Activated CD8-positive, alpha-beta T cell treated with anti-CD3 and anti-CD28 coated beads for 36 hours (primary cell): ENCODE measurements at regions not wholly inside any gene's neighbourhood (a gene's known extent, or its start where the extent isn't known, plus 50 kb on each side); places are given as distances from the start of the nearest gene placed in this dataset.
A peak's percentile ranks its signal among the peaks of the same experiment; 100 is the strongest.

Experiments
- ATAC-seq: fragments of 200-7000 bp; cut with Tn5 transposase; one replicate; pipeline ENCODE4 v1.10.0; 2021; ENCODE audit warnings: mild to moderate bottlenecking, moderate library complexity
- CTCF ChIA-PET: fragments of 350-600 bp; sonication (Branson Sonifier 250); formaldehyde crosslinking; loops from one replicate; lab custom pipeline; 2021; ENCODE audit warnings: antibody characterized with exemption; lab: Charles Lee
- POLR2A ChIA-PET: fragments of 350-600 bp; sonication (Branson Sonifier 250); formaldehyde crosslinking; loops from one replicate; lab custom pipeline; 2021; ENCODE audit warnings: antibody characterized with exemption; lab: Charles Lee
- DNase-seq: peaks from one replicate; pipeline ENCODE4 v3.0.0-alpha.2; 2020
- H3K27ac Mint-ChIP-seq: one replicate; pipeline ENCODE4 v1.8.0; 2021; ENCODE audit warnings: mild to moderate bottlenecking, mixed read lengths
- H3K27me3 Mint-ChIP-seq: one replicate; pipeline ENCODE4 v1.8.0; 2021; ENCODE audit warnings: mixed read lengths
- H3K36me3 Mint-ChIP-seq: one replicate; pipeline ENCODE4 v1.8.0; 2021; ENCODE audit warnings: low read depth, mixed read lengths
- H3K4me1 Mint-ChIP-seq: one replicate; pipeline ENCODE4 v1.8.0; 2021; ENCODE audit warnings: low read depth, mixed read lengths
- H3K4me3 Mint-ChIP-seq: one replicate; pipeline ENCODE4 v1.8.0; 2021; ENCODE audit warnings: mild to moderate bottlenecking, moderate library complexity, mixed read lengths
- H3K9me3 Mint-ChIP-seq: one replicate; pipeline ENCODE4 v1.8.0; 2021; ENCODE audit warnings: mixed read lengths
- CTCF ChIP-seq: fragments of 200-600 bp; IDR thresholded peaks from one replicate; pipeline ENCODE4 v1.8.0; 2022; ENCODE audit warnings: antibody characterized with exemption, mild to moderate bottlenecking
- intact Hi-C: fragments of 100-400 bp; cut with micrococcal nuclease; formaldehyde crosslinking; loops from one replicate; pipeline ENCODE4 v1.10.0; 2022

- Mint-ChIP-seq H3K27me3 (no peaks in the 10 kb centered on the region), H3K27ac (no peak overlapping the region), H3K4me3 (no peak overlapping the region), H3K36me3 (no peaks in the 10 kb centered on the region), H3K9me3 (no peaks in the 10 kb centered on the region), H3K4me1 (peaks cover 17% of the 10 kb centered on the region)
- DNase-seq (no peak), ATAC-seq (no peak)
- CTCF ChIA-PET: no interaction called here
- TF ChIP-seq CTCF: no peak
- intact Hi-C loops: no loop called here
- POLR2A ChIA-PET: no interaction called here
Observed at GRCh38 chrX:9357518-9358114, 107.2 kb upstream of the TBL1X start.

- no peak overlapping the region for H3K4me3 Mint-ChIP-seq
- CTCF ChIA-PET: no interaction called here
- ATAC-seq: no peak
- intact Hi-C loops: no loop called here
- H3K4me1 Mint-ChIP-seq: no peaks in the 10 kb centered on the region
- H3K36me3 Mint-ChIP-seq: no peaks in the 10 kb centered on the region
- POLR2A ChIA-PET: no interaction called here
- no peak for DNase-seq
- TF ChIP-seq CTCF: no peak
- H3K9me3 Mint-ChIP-seq: no peaks in the 10 kb centered on the region
- no peaks in the 10 kb centered on the region for H3K27me3 Mint-ChIP-seq
- no peak overlapping the region for H3K27ac Mint-ChIP-seq
Observed at GRCh38 chrX:9362363-9362928, 102.4 kb upstream of the TBL1X start.

GRCh38 chrX:9367421-9367820 lies 97.4 kb upstream of the TBL1X start:
- H3K9me3 Mint-ChIP-seq: no peaks in the 10 kb centered on the region
- POLR2A ChIA-PET: no interaction called here
- CTCF ChIA-PET: no interaction called here

GRCh38 chrX:9368262-9368661 lies 96.6 kb upstream of the TBL1X start:
- DNase-seq (no peak), ATAC-seq (no peak)
- CTCF ChIA-PET: no interaction called here
- no peaks in the 10 kb centered on the region for H3K36me3 Mint-ChIP-seq
- peaks cover 13% of the 10 kb centered on the region for H3K4me1 Mint-ChIP-seq
- TF ChIP-seq CTCF: no peak
- H3K27me3 Mint-ChIP-seq: no peaks in the 10 kb centered on the region
- no peaks in the 10 kb centered on the region for H3K9me3 Mint-ChIP-seq
- H3K4me3 Mint-ChIP-seq: no peak overlapping the region
- POLR2A ChIA-PET: interaction anchor here (0.7 kb wide), 1 partner anchor 87 kb away, joined by 5 read pairs; no protein-coding TSS in a partner anchor
- no peak overlapping the region for H3K27ac Mint-ChIP-seq
- intact Hi-C loops: no loop called here

More at GRCh38 chrX:9367421-9367820, 97.4 kb upstream of the TBL1X start:
- Mint-ChIP-seq H3K36me3 (no peaks in the 10 kb centered on the region), H3K4me3 (no peak overlapping the region), H3K27ac (no peak overlapping the region), H3K27me3 (no peaks in the 10 kb centered on the region), H3K4me1 (peaks cover 13% of the 10 kb centered on the region)
- TF ChIP-seq CTCF: no peak
- no peak for DNase-seq
- ATAC-seq: no peak
- intact Hi-C loops: no loop called here

- intact Hi-C loops: no loop called here
- ATAC-seq (peak; percentile 79), DNase-seq (peak; percentile 49)
- Mint-ChIP-seq H3K27ac (peak overlapping the region; percentile 46), H3K36me3 (no peaks in the 10 kb centered on the region), H3K27me3 (no peaks in the 10 kb centered on the region), H3K4me3 (no peak overlapping the region), H3K4me1 (peaks cover 13% of the 10 kb centered on the region), H3K9me3 (no peaks in the 10 kb centered on the region)
- ChIA-PET CTCF (no interaction called here), POLR2A (no interaction called here)
- no peak for TF ChIP-seq CTCF
Observed at GRCh38 chrX:9369802-9370291, 95.0 kb upstream of the TBL1X start.
